ACC112 (cell line): ENCODE measurements at regions not wholly inside any gene's neighbourhood (a gene's known extent, or its start where the extent isn't known, plus 50 kb on each side); places are given as distances from the start of the nearest gene placed in this dataset.

Experiments
- H2AFZ ChIP-seq: fragments of 200-600 bp; sonication (generic); one replicate; pipeline ENCODE4 v1.6.0; 2017; ENCODE audit warnings: antibody characterized with exemption, low read length; ENCODE audit not compliant: unreplicated experiment
- H3K27ac ChIP-seq: fragments of 200-600 bp; sonication (generic); 2 replicates; pipeline ENCODE4 v1.5.1; 2014; ENCODE audit warnings: low read depth, mild to moderate bottlenecking, antibody characterized with exemption, low read length, moderate library complexity
- H3K27me3 ChIP-seq: fragments of 200-600 bp; sonication (generic); 2 replicates; pipeline ENCODE4 v1.6.1; 2014; ENCODE audit warnings: mild to moderate bottlenecking, antibody characterized with exemption, low read length, moderate library complexity, mixed read lengths; ENCODE audit not compliant: insufficient read depth
- H3K36me3 ChIP-seq: fragments of 200-600 bp; sonication (generic); 2 replicates; pipeline ENCODE4 v1.6.1; 2016; ENCODE audit warnings: mild to moderate bottlenecking, antibody characterized with exemption, low read length, moderate library complexity, mixed read lengths; ENCODE audit not compliant: insufficient read depth
- H3K4me1 ChIP-seq: fragments of 200-600 bp; sonication (generic); one replicate; pipeline ENCODE4 v1.6.1; 2016; ENCODE audit warnings: low read length, mixed read lengths; ENCODE audit not compliant: insufficient read depth, unreplicated experiment, control insufficient read depth
- H3K4me3 ChIP-seq: fragments of 200-600 bp; sonication (generic); 2 replicates; pipeline ENCODE4 v1.5.1; 2014; ENCODE audit warnings: mild to moderate bottlenecking, low read depth, low read length
- H3K79me2 ChIP-seq: fragments of 200-600 bp; sonication (generic); one replicate; pipeline ENCODE4 v1.6.0; 2016; ENCODE audit warnings: low read length; ENCODE audit not compliant: control insufficient read depth, unreplicated experiment, insufficient read depth

- H3K36me3 ChIP-seq, result no peaks in the 10 kb centered on the region
- H3K79me2 ChIP-seq, result no peaks in the 10 kb centered on the region
- no peaks in the 10 kb centered on the region for H3K27me3 ChIP-seq
- H3K27ac ChIP-seq, result 0 out of 2 replicates have a peak overlapping the region, but pooled peaks have one; percentile 23
- H3K4me1 ChIP-seq, result no peaks in the 10 kb centered on the region
- no peak overlapping the region for H2AFZ ChIP-seq
- H3K4me3 ChIP-seq, result no peak overlapping the region
Measured at GRCh38 chr3:75260-75659, 121.3 kb upstream of the CHL1 start.

GRCh38 chr3:79542-79941 lies 117.0 kb upstream of the CHL1 start:
- no peaks in the 10 kb centered on the region for H3K36me3 ChIP-seq
- H3K27me3 ChIP-seq, result no peaks in the 10 kb centered on the region
- no peak overlapping the region for H2AFZ ChIP-seq
- H3K4me1 ChIP-seq, result no peaks in the 10 kb centered on the region
- no peak overlapping the region for H3K27ac ChIP-seq
- H3K79me2 ChIP-seq, result no peaks in the 10 kb centered on the region
- no peak overlapping the region for H3K4me3 ChIP-seq

- H3K36me3 ChIP-seq, result no peaks in the 10 kb centered on the region
- H2AFZ ChIP-seq, result no peak overlapping the region
- H3K27me3 ChIP-seq, result no peaks in the 10 kb centered on the region
- H3K4me1 ChIP-seq, result no peaks in the 10 kb centered on the region
- no peaks in the 10 kb centered on the region for H3K79me2 ChIP-seq
- no peak overlapping the region for H3K27ac ChIP-seq
- no peak overlapping the region for H3K4me3 ChIP-seq
Measured at GRCh38 chr3:82508-82907, 114.1 kb upstream of the CHL1 start.

- Histone ChIP-seq H3K27me3 (no peaks in the 10 kb centered on the region), H2AFZ (no peak overlapping the region), H3K4me3 (no peak overlapping the region), H3K36me3 (no peaks in the 10 kb centered on the region), H3K4me1 (no peaks in the 10 kb centered on the region), H3K27ac (no peak overlapping the region), H3K79me2 (no peaks in the 10 kb centered on the region)
Measured at GRCh38 chr3:83096-83495, 113.5 kb upstream of the CHL1 start.

- no peaks in the 10 kb centered on the region for H3K79me2 ChIP-seq
Measured at GRCh38 chr3:85180-85579, 111.4 kb upstream of the CHL1 start.

GRCh38 chr3:88267-88666 lies 108.3 kb upstream of the CHL1 start:
- Histone ChIP-seq H2AFZ (no peak overlapping the region), H3K4me1 (no peaks in the 10 kb centered on the region)

More at GRCh38 chr3:85180-85579, 111.4 kb upstream of the CHL1 start:
- Histone ChIP-seq H3K36me3 (no peaks in the 10 kb centered on the region), H3K27me3 (no peaks in the 10 kb centered on the region), H3K4me1 (no peaks in the 10 kb centered on the region), H3K4me3 (no peak overlapping the region), H2AFZ (no peak overlapping the region), H3K27ac (no peak overlapping the region)

GRCh38 chr3:93746-94145 lies 102.8 kb upstream of the CHL1 start:
- Histone ChIP-seq H3K27me3 (no peaks in the 10 kb centered on the region), H3K79me2 (no peaks in the 10 kb centered on the region), H3K4me3 (no peak overlapping the region), H3K36me3 (no peaks in the 10 kb centered on the region), H3K4me1 (no peaks in the 10 kb centered on the region), H2AFZ (no peak overlapping the region), H3K27ac (no peak overlapping the region)

More at GRCh38 chr3:88267-88666, 108.3 kb upstream of the CHL1 start:
- H3K27ac ChIP-seq, result no peak overlapping the region
- H3K4me3 ChIP-seq, result no peak overlapping the region
- no peaks in the 10 kb centered on the region for H3K79me2 ChIP-seq
- no peaks in the 10 kb centered on the region for H3K27me3 ChIP-seq
- no peaks in the 10 kb centered on the region for H3K36me3 ChIP-seq

GRCh38 chr3:96259-96658 lies 100.3 kb upstream of the CHL1 start:
- Histone ChIP-seq H3K36me3 (no peaks in the 10 kb centered on the region), H2AFZ (no peak overlapping the region), H3K4me3 (no peak overlapping the region), H3K27me3 (no peaks in the 10 kb centered on the region), H3K4me1 (no peaks in the 10 kb centered on the region), H3K79me2 (no peaks in the 10 kb centered on the region), H3K27ac (no peak overlapping the region)

- Histone ChIP-seq H3K4me1 (no peaks in the 10 kb centered on the region), H3K36me3 (no peaks in the 10 kb centered on the region), H3K4me3 (no peak overlapping the region), H3K27ac (no peak overlapping the region), H3K27me3 (no peaks in the 10 kb centered on the region), H2AFZ (no peak overlapping the region), H3K79me2 (no peaks in the 10 kb centered on the region)
Measured at GRCh38 chr3:97417-98258, 98.9 kb upstream of the CHL1 start.

GRCh38 chr3:98259-98654 lies 98.3 kb upstream of the CHL1 start:
- H3K4me1 ChIP-seq, result no peaks in the 10 kb centered on the region
- no peaks in the 10 kb centered on the region for H3K27me3 ChIP-seq
- no peak overlapping the region for H2AFZ ChIP-seq
- no peaks in the 10 kb centered on the region for H3K79me2 ChIP-seq
- H3K27ac ChIP-seq, result no peak overlapping the region
- no peaks in the 10 kb centered on the region for H3K36me3 ChIP-seq
- no peak overlapping the region for H3K4me3 ChIP-seq

- Histone ChIP-seq H3K4me1 (no peaks in the 10 kb centered on the region), H3K4me3 (no peak overlapping the region), H3K79me2 (no peaks in the 10 kb centered on the region), H3K27me3 (no peaks in the 10 kb centered on the region), H3K27ac (no peak overlapping the region), H3K36me3 (no peaks in the 10 kb centered on the region), H2AFZ (no peak overlapping the region)
Measured at GRCh38 chr3:99506-99905, 97.1 kb upstream of the CHL1 start.
